ENCODE measurements at regions not wholly inside any gene's neighbourhood (a gene's known extent, or its start where the extent isn't known, plus 50 kb on each side); places are given as distances from the start of the nearest gene placed in this dataset.

GRCh38 chr7:13639396-13639795, 350.1 kb downstream of the ETV1 start:
- no peak overlapping the region for H3K4me3 Mint-ChIP-seq
- H3K27ac Mint-ChIP-seq = no peak overlapping the region
- H3K27me3 Mint-ChIP-seq = no peaks in the 10 kb centered on the region
- no peaks in the 10 kb centered on the region for H3K36me3 Mint-ChIP-seq (ENCODE audit: low read depth)
- H3K4me1 Mint-ChIP-seq (ENCODE audit: low read depth) = no peaks in the 10 kb centered on the region
- H3K9me3 Mint-ChIP-seq = peaks cover 2% of the 10 kb centered on the region
- no peak for DNase-seq

- no peak overlapping the region for H3K4me3 Mint-ChIP-seq
- no peaks in the 10 kb centered on the region for H3K27me3 Mint-ChIP-seq
Observed at GRCh38 chr7:13641714-13642113, 347.8 kb downstream of the ETV1 start.

GRCh38 chr7:13651167-13651566, 338.3 kb downstream of the ETV1 start:
- Mint-ChIP-seq H3K4me1 (ENCODE audit: low read depth) (no peaks in the 10 kb centered on the region), H3K9me3 (peaks cover 2% of the 10 kb centered on the region), H3K27me3 (no peaks in the 10 kb centered on the region), H3K27ac (no peak overlapping the region), H3K4me3 (no peak overlapping the region), H3K36me3 (ENCODE audit: low read depth) (no peaks in the 10 kb centered on the region)
- DNase-seq = no peak

More at GRCh38 chr7:13641714-13642113, 347.8 kb downstream of the ETV1 start:
- H3K27ac Mint-ChIP-seq = no peak overlapping the region
- H3K4me1 Mint-ChIP-seq (ENCODE audit: low read depth) = no peaks in the 10 kb centered on the region
- H3K36me3 Mint-ChIP-seq (ENCODE audit: low read depth) = no peaks in the 10 kb centered on the region
- H3K9me3 Mint-ChIP-seq = peaks cover 2% of the 10 kb centered on the region
- DNase-seq = no peak

GRCh38 chr7:13656330-13656729, 333.1 kb downstream of the ETV1 start:
- Mint-ChIP-seq H3K9me3 (peaks cover 10% of the 10 kb centered on the region), H3K4me3 (no peak overlapping the region), H3K4me1 (ENCODE audit: low read depth) (no peaks in the 10 kb centered on the region), H3K27ac (no peak overlapping the region), H3K36me3 (ENCODE audit: low read depth) (no peaks in the 10 kb centered on the region), H3K27me3 (no peaks in the 10 kb centered on the region)
- no peak for DNase-seq

- Mint-ChIP-seq H3K36me3 (ENCODE audit: low read depth) (no peaks in the 10 kb centered on the region), H3K9me3 (peaks cover 6% of the 10 kb centered on the region), H3K27me3 (no peaks in the 10 kb centered on the region), H3K4me3 (no peak overlapping the region), H3K4me1 (ENCODE audit: low read depth) (no peaks in the 10 kb centered on the region), H3K27ac (no peak overlapping the region)
- no peak for DNase-seq
Observed at GRCh38 chr7:13673290-13673689, 316.2 kb downstream of the ETV1 start.

GRCh38 chr7:13682626-13683025, 306.8 kb downstream of the ETV1 start:
- H3K4me3 Mint-ChIP-seq = no peak overlapping the region
- H3K27me3 Mint-ChIP-seq = no peaks in the 10 kb centered on the region
- H3K36me3 Mint-ChIP-seq (ENCODE audit: low read depth) = no peaks in the 10 kb centered on the region
- no peak for DNase-seq
- no peak overlapping the region for H3K27ac Mint-ChIP-seq
- H3K9me3 Mint-ChIP-seq = no peaks in the 10 kb centered on the region
- no peaks in the 10 kb centered on the region for H3K4me1 Mint-ChIP-seq (ENCODE audit: low read depth)

- no peak for DNase-seq
- no peaks in the 10 kb centered on the region for H3K36me3 Mint-ChIP-seq (ENCODE audit: low read depth)
- no peaks in the 10 kb centered on the region for H3K27me3 Mint-ChIP-seq
- no peaks in the 10 kb centered on the region for H3K4me1 Mint-ChIP-seq (ENCODE audit: low read depth)
- no peak overlapping the region for H3K4me3 Mint-ChIP-seq
- H3K9me3 Mint-ChIP-seq = no peaks in the 10 kb centered on the region
- no peak overlapping the region for H3K27ac Mint-ChIP-seq
Observed at GRCh38 chr7:13687500-13687899, 302.0 kb downstream of the ETV1 start.

GRCh38 chr7:13692548-13692947, 296.9 kb downstream of the ETV1 start:
- DNase-seq = no peak
- Mint-ChIP-seq H3K4me3 (no peak overlapping the region), H3K4me1 (ENCODE audit: low read depth) (no peaks in the 10 kb centered on the region), H3K36me3 (ENCODE audit: low read depth) (no peaks in the 10 kb centered on the region), H3K27me3 (no peaks in the 10 kb centered on the region), H3K27ac (no peak overlapping the region), H3K9me3 (no peaks in the 10 kb centered on the region)

GRCh38 chr7:13702251-13702650, 287.2 kb downstream of the ETV1 start:
- Mint-ChIP-seq H3K36me3 (ENCODE audit: low read depth) (no peaks in the 10 kb centered on the region), H3K4me1 (ENCODE audit: low read depth) (no peaks in the 10 kb centered on the region), H3K4me3 (no peak overlapping the region), H3K27ac (no peak overlapping the region), H3K9me3 (peaks cover 4% of the 10 kb centered on the region), H3K27me3 (no peaks in the 10 kb centered on the region)
- no peak for DNase-seq

- no peak overlapping the region for H3K4me3 Mint-ChIP-seq
- no peaks in the 10 kb centered on the region for H3K9me3 Mint-ChIP-seq
- H3K27ac Mint-ChIP-seq = no peak overlapping the region
- H3K27me3 Mint-ChIP-seq = no peaks in the 10 kb centered on the region
- no peaks in the 10 kb centered on the region for H3K4me1 Mint-ChIP-seq (ENCODE audit: low read depth)
- no peak for DNase-seq
- no peaks in the 10 kb centered on the region for H3K36me3 Mint-ChIP-seq (ENCODE audit: low read depth)
Observed at GRCh38 chr7:13708670-13709069, 280.8 kb downstream of the ETV1 start.

- H3K27me3 Mint-ChIP-seq = no peaks in the 10 kb centered on the region
- H3K9me3 Mint-ChIP-seq = peaks cover 5% of the 10 kb centered on the region
- no peaks in the 10 kb centered on the region for H3K36me3 Mint-ChIP-seq (ENCODE audit: low read depth)
- no peak for DNase-seq
- H3K4me3 Mint-ChIP-seq = no peak overlapping the region
- no peaks in the 10 kb centered on the region for H3K4me1 Mint-ChIP-seq (ENCODE audit: low read depth)
- H3K27ac Mint-ChIP-seq = no peak overlapping the region
Observed at GRCh38 chr7:13713092-13713491, 276.4 kb downstream of the ETV1 start.

GRCh38 chr7:13715534-13715933, 273.9 kb downstream of the ETV1 start:
- H3K36me3 Mint-ChIP-seq (ENCODE audit: low read depth) = no peaks in the 10 kb centered on the region
- H3K27me3 Mint-ChIP-seq = no peaks in the 10 kb centered on the region
- no peak for DNase-seq
- H3K4me1 Mint-ChIP-seq (ENCODE audit: low read depth) = no peaks in the 10 kb centered on the region
- H3K9me3 Mint-ChIP-seq = peaks cover 5% of the 10 kb centered on the region
- no peak overlapping the region for H3K27ac Mint-ChIP-seq
- no peak overlapping the region for H3K4me3 Mint-ChIP-seq

- H3K27me3 Mint-ChIP-seq = no peaks in the 10 kb centered on the region
- no peaks in the 10 kb centered on the region for H3K4me1 Mint-ChIP-seq (ENCODE audit: low read depth)
- no peak for DNase-seq
- H3K27ac Mint-ChIP-seq = no peak overlapping the region
- H3K4me3 Mint-ChIP-seq = no peak overlapping the region
- peaks cover 5% of the 10 kb centered on the region for H3K9me3 Mint-ChIP-seq
- H3K36me3 Mint-ChIP-seq (ENCODE audit: low read depth) = no peaks in the 10 kb centered on the region
Observed at GRCh38 chr7:13717031-13717430, 272.4 kb downstream of the ETV1 start.

- Mint-ChIP-seq H3K4me3 (no peak overlapping the region), H3K9me3 (peaks cover 4% of the 10 kb centered on the region), H3K4me1 (ENCODE audit: low read depth) (no peaks in the 10 kb centered on the region), H3K36me3 (ENCODE audit: low read depth) (no peaks in the 10 kb centered on the region), H3K27ac (no peak overlapping the region), H3K27me3 (no peaks in the 10 kb centered on the region)
- DNase-seq = no peak
Observed at GRCh38 chr7:13724191-13724976, 265.1 kb downstream of the ETV1 start.

- Mint-ChIP-seq H3K27me3 (no peaks in the 10 kb centered on the region), H3K36me3 (ENCODE audit: low read depth) (no peaks in the 10 kb centered on the region), H3K4me3 (no peak overlapping the region), H3K9me3 (peaks cover 4% of the 10 kb centered on the region), H3K27ac (no peak overlapping the region), H3K4me1 (ENCODE audit: low read depth) (no peaks in the 10 kb centered on the region)
- no peak for DNase-seq
Observed at GRCh38 chr7:13724977-13725566, 264.4 kb downstream of the ETV1 start.

Data from activated T-cell treated with anti-CD3 and anti-CD28 coated beads, Interleukin-2, amount 50 U/mL, for 24 hours (primary cell).